ENCODE measurements at regions not wholly inside any gene's neighbourhood (a gene's known extent, or its start where the extent isn't known, plus 50 kb on each side); places are given as distances from the start of the nearest gene placed in this dataset.

- no peak for DNase-seq
- Histone ChIP-seq H3K9me3 (no peaks in the 10 kb centered on the region), H3K4me3 (no peak overlapping the region), H3K27me3 (no peaks in the 10 kb centered on the region), H3K4me1 (peaks cover 0 to 13% (median 4%) of the 10 kb centered on the region in 4 donors), H3K36me3 (no peaks in the 10 kb centered on the region), H3K27ac (no peak overlapping the region)
- intact Hi-C loops (cut with DNase I; ENCODE audit: low total_unique reads), result no loop called here
- no peak for TF ChIP-seq POLR2AphosphoS5 (IDR thresholded peaks at IDR 0.05)
- no peak for TF ChIP-seq POLR2A (IDR thresholded peaks at IDR 0.05)
- TF ChIP-seq EP300 (IDR thresholded peaks at IDR 0.05), result no peak
- TF ChIP-seq, protein P1, sequence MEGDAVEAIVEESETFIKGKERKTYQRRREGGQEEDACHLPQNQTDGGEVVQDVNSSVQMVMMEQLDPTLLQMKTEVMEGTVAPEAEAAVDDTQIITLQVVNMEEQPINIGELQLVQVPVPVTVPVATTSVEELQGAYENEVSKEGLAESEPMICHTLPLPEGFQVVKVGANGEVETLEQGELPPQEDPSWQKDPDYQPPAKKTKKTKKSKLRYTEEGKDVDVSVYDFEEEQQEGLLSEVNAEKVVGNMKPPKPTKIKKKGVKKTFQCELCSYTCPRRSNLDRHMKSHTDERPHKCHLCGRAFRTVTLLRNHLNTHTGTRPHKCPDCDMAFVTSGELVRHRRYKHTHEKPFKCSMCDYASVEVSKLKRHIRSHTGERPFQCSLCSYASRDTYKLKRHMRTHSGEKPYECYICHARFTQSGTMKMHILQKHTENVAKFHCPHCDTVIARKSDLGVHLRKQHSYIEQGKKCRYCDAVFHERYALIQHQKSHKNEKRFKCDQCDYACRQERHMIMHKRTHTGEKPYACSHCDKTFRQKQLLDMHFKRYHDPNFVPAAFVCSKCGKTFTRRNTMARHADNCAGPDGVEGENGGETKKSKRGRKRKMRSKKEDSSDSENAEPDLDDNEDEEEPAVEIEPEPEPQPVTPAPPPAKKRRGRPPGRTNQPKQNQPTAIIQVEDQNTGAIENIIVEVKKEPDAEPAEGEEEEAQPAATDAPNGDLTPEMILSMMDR (IDR thresholded peaks at IDR 0.05), result no peak
Observed at GRCh38 chr10:33800986-33801385, 466.5 kb upstream of the NRP1 start.

GRCh38 chr10:33800545-33800944, 466.1 kb upstream of the NRP1 start:
- WGBS, 5 donors, result 73 to 85% (median 74%) methylated on average over 5 of the region's 5 CpGs
- no peak overlapping the region for H3K27ac ChIP-seq
- intact Hi-C loops (cut with DNase I; ENCODE audit: low total_unique reads), result no loop called here
- DNase-seq, result no peak
- H3K4me1 ChIP-seq, result peaks cover 0 to 13% (median 4%) of the 10 kb centered on the region in 4 donors
- TF ChIP-seq, protein P1 (IDR thresholded peaks at IDR 0.05), result no peak
- TF ChIP-seq EP300 (IDR thresholded peaks at IDR 0.05) (no peak), POLR2AphosphoS5 (IDR thresholded peaks at IDR 0.05) (no peak), POLR2A (IDR thresholded peaks at IDR 0.05) (no peak)
- H3K27me3 ChIP-seq, result no peaks in the 10 kb centered on the region
- H3K9me3 ChIP-seq, result no peaks in the 10 kb centered on the region
- H3K36me3 ChIP-seq, result no peaks in the 10 kb centered on the region
- no peak overlapping the region for H3K4me3 ChIP-seq

DNA sequence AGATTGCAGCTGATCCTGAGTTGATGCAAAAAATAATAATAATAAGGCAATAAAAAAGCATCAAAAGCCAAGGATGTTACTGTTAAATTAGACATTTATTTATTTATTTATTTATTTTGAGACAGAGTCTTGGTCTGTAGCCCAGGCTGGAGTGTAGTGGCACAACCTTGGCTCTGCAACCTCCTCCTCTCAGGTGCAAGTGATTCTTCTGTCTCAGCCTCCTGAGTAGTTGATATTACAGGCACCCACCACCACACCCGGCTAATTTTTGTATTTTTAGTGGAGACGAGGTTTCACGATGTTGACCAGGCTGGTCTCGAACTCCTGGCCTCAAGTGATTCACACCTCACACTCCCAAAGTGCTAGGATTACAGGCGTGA, 465.5 kb upstream of the NRP1 start:
- Histone ChIP-seq H3K36me3 (no peaks in the 10 kb centered on the region), H3K4me1 (peaks cover 0 to 13% (median 4%) of the 10 kb centered on the region in 4 donors), H3K4me3 (no peak overlapping the region), H3K9me3 (no peaks in the 10 kb centered on the region), H3K27ac (no peak overlapping the region), H3K27me3 (no peaks in the 10 kb centered on the region)
- WGBS, 5 donors, result 92 to 95% (median 94%) methylated on average over 5 of the region's 5 CpGs
- intact Hi-C loops (cut with DNase I; ENCODE audit: low total_unique reads), result no loop called here
- TF ChIP-seq POLR2AphosphoS5 (IDR thresholded peaks at IDR 0.05), result no peak
- TF ChIP-seq, protein P1 (IDR thresholded peaks at IDR 0.05), result no peak
- TF ChIP-seq POLR2A (IDR thresholded peaks at IDR 0.05), result no peak
- no peak for TF ChIP-seq EP300 (IDR thresholded peaks at IDR 0.05)
- DNase-seq, result no peak

- intact Hi-C loops (cut with DNase I; ENCODE audit: low total_unique reads), result no loop called here
- 27 to 53% (median 31%) methylated on average over 4 of the region's 4 CpGs for WGBS, 5 donors
- Histone ChIP-seq H3K27ac (no peak overlapping the region), H3K9me3 (no peaks in the 10 kb centered on the region), H3K36me3 (no peaks in the 10 kb centered on the region), H3K27me3 (no peaks in the 10 kb centered on the region), H3K4me3 (no peak overlapping the region), H3K4me1 (peaks cover 0 to 13% (median 4%) of the 10 kb centered on the region in 4 donors)
- peak in 1 of 2 donors; percentile 18 for DNase-seq
- TF ChIP-seq, protein P1 (IDR thresholded peaks at IDR 0.05), result no peak
- no peak for TF ChIP-seq EP300 (IDR thresholded peaks at IDR 0.05)
- TF ChIP-seq POLR2AphosphoS5 (IDR thresholded peaks at IDR 0.05), result no peak
- TF ChIP-seq POLR2A (IDR thresholded peaks at IDR 0.05), result no peak
Observed at GRCh38 chr10:33799281-33799943, 464.9 kb upstream of the NRP1 start.

Data from stomach (tissue), 8 donors.